ENCODE measurements at regions not wholly inside any gene's neighbourhood (a gene's known extent, or its start where the extent isn't known, plus 50 kb on each side); places are given as distances from the start of the nearest gene placed in this dataset.

DNA sequence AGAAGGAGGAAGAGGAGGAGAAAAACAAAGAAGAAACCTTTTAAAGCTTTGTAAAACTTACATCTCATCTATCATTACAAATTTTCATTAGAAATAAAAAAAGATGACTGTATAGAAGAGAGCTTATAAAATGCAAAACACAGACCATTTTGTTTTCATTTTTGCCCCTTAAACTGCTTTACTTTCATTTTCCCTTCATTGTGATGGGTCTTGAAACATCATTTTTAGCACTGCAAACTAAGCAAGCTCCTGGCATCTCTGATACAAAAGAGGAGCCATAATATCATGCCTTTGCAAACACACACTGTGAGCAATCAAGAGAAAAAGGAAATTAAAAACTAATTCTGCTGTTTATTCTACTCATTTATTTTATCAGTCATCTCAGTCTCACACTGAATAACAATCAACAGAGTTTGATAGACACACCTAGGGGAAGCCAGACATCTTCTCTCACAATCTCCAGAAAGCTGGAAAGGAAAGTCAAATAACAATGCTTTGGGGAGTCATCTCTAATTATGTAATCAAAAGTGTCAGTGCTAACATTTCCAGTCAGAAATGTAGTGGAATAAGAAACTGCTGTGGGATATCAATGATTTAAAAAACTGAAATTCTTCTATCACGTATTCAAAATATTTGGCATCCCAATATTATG, 467.7 kb upstream of the FAT3 start:
- WGBS (ENCODE audit: low lambda C conversion rate, missing lambda C conversion rate) = 83% methylated on average over 1 of the region's 1 CpG
- Histone ChIP-seq H3K4me3 (no peak overlapping the region), H3K27ac (no peak overlapping the region), H3K4me2 (no peak overlapping the region), H2AFZ (peak overlapping the region; percentile 8), H3K79me2 (no peaks in the 10 kb centered on the region), H3K9me2 (replicated peaks; ENCODE audit: insufficient read depth) (no peaks in the 10 kb centered on the region), H4K20me1 (ENCODE audit: insufficient read depth, poor library complexity, severe bottlenecking) (no peaks in the 10 kb centered on the region), H3K27me3 (no peaks in the 10 kb centered on the region), H3K36me3 (replicated peaks; ENCODE audit: insufficient read depth, low read depth) (no peaks in the 10 kb centered on the region), H3K9me3 (ENCODE audit: low read depth) (no peaks in the 10 kb centered on the region), H3K4me1 (ENCODE audit: insufficient read depth) (no peaks in the 10 kb centered on the region)
- no peak for DNase-seq (ENCODE audit: low spot score)
- no peak for TF ChIP-seq EZH2 (IDR thresholded peaks at IDR 0.05; ENCODE audit: borderline replicate concordance)

DNA sequence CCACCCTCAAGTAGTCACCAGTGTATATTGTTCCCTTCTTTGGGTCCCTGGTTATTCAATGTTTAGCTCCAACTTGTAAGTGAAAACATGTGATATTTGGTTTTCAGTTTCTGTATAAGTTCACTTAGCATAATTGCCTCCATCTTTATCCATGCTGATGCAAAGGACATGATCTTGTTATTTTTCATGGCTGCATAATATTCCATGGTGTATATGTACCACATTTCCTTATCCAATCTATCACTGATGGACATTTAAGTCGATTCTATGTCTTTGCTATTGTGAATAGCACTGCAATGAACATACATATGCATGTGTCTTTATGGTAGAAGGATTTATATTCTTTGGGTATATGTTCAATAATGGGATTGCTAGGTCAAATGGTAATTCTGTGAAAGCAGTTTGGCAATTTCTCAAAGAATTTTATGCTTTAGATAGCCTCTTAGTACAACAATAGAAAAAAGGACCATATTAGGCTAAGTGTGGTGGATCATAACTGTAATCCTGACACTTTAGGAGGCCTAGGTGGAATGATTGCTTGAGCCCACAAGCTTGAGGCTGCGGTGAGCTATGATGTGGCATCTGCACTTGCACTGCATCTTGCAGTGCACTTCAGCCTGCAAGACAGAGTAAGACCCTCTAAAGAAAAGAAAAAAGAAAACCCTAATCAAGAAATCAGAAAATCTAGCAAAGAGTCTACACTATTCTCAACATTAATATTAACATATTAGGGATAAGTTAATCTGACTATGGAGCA, 468.5 kb upstream of the FAT3 start:
- H4K20me1 ChIP-seq (ENCODE audit: insufficient read depth, poor library complexity, severe bottlenecking) = no peaks in the 10 kb centered on the region
- no peaks in the 10 kb centered on the region for H3K9me3 ChIP-seq (ENCODE audit: low read depth)
- 75% methylated on average over 2 of the region's 2 CpGs for WGBS (ENCODE audit: low lambda C conversion rate, missing lambda C conversion rate)
- H3K4me1 ChIP-seq (ENCODE audit: insufficient read depth) = no peaks in the 10 kb centered on the region
- no peak overlapping the region for H3K4me3 ChIP-seq
- TF ChIP-seq, protein P1, sequence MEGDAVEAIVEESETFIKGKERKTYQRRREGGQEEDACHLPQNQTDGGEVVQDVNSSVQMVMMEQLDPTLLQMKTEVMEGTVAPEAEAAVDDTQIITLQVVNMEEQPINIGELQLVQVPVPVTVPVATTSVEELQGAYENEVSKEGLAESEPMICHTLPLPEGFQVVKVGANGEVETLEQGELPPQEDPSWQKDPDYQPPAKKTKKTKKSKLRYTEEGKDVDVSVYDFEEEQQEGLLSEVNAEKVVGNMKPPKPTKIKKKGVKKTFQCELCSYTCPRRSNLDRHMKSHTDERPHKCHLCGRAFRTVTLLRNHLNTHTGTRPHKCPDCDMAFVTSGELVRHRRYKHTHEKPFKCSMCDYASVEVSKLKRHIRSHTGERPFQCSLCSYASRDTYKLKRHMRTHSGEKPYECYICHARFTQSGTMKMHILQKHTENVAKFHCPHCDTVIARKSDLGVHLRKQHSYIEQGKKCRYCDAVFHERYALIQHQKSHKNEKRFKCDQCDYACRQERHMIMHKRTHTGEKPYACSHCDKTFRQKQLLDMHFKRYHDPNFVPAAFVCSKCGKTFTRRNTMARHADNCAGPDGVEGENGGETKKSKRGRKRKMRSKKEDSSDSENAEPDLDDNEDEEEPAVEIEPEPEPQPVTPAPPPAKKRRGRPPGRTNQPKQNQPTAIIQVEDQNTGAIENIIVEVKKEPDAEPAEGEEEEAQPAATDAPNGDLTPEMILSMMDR (IDR thresholded peaks at IDR 0.05; ENCODE audit: poor library complexity) = no peak
- TF ChIP-seq EZH2 (IDR thresholded peaks at IDR 0.05; ENCODE audit: borderline replicate concordance) (no peak), EZH2phosphoT487 (IDR thresholded peaks at IDR 0.05; ENCODE audit: low read depth, severe bottlenecking, unreplicated experiment) (no peak)
- no peak overlapping the region for H3K4me2 ChIP-seq
- no peaks in the 10 kb centered on the region for H3K36me3 ChIP-seq (replicated peaks; ENCODE audit: insufficient read depth, low read depth)
- H3K27me3 ChIP-seq = no peaks in the 10 kb centered on the region
- no peak for DNase-seq (ENCODE audit: low spot score)
- no peaks in the 10 kb centered on the region for H3K9me2 ChIP-seq (replicated peaks; ENCODE audit: insufficient read depth)
- peak overlapping the region; percentile 8 for H2AFZ ChIP-seq
- H3K27ac ChIP-seq = no peak overlapping the region
- no peaks in the 10 kb centered on the region for H3K79me2 ChIP-seq

DNA sequence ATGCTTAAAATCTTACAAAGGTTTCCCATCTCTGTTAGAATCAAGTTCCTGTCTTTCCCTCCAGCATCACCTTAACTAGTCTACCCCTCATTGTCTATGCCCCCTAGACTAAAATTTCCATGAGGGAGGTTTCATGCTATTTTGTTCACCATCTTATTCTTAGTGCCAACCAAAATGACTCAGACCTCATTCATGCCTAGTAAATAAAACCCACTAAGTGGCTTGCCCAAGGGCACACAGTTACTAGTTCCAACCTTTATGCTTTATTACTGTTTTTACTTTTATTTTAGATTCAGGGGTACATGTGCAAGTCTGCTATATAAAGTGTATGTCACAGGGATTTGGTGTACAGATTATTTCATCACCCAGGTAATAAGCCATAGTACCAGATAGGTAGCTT, 469.1 kb upstream of the FAT3 start:
- H3K9me3 ChIP-seq (ENCODE audit: low read depth) = no peaks in the 10 kb centered on the region
- no peaks in the 10 kb centered on the region for H4K20me1 ChIP-seq (ENCODE audit: insufficient read depth, poor library complexity, severe bottlenecking)
- H2AFZ ChIP-seq = no peak overlapping the region
- TF ChIP-seq, protein P1 (IDR thresholded peaks at IDR 0.05; ENCODE audit: poor library complexity) = no peak
- TF ChIP-seq EZH2phosphoT487 (IDR thresholded peaks at IDR 0.05; ENCODE audit: low read depth, severe bottlenecking, unreplicated experiment) (no peak), EZH2 (IDR thresholded peaks at IDR 0.05; ENCODE audit: borderline replicate concordance) (no peak)
- DNase-seq (ENCODE audit: low spot score) = no peak
- no peak overlapping the region for H3K4me2 ChIP-seq
- H3K79me2 ChIP-seq = no peaks in the 10 kb centered on the region
- no peaks in the 10 kb centered on the region for H3K36me3 ChIP-seq (replicated peaks; ENCODE audit: insufficient read depth, low read depth)
- H3K9me2 ChIP-seq (replicated peaks; ENCODE audit: insufficient read depth) = no peaks in the 10 kb centered on the region
- H3K27ac ChIP-seq = no peak overlapping the region
- H3K4me1 ChIP-seq (ENCODE audit: insufficient read depth) = no peaks in the 10 kb centered on the region
- no peaks in the 10 kb centered on the region for H3K27me3 ChIP-seq
- H3K4me3 ChIP-seq = no peak overlapping the region

DNA sequence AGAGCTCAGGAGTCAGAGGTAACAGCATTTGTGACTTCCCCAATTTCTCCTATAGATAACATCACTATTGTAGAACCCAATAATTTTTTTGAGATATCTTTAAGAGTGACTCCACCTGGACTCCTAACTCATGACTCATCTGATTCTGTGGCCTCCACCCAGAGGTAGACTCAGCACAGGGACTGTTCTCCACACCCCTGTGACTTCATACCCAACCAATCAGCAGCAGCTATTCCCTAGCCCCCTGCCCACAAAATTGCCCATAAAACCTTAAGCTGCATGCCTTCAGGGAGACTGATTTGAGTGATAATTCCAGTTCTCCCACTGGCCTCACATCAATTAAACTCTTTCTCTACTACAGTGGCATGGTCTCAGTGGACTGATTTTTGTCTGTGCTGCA, 475.4 kb upstream of the FAT3 start:
- H3K4me3 ChIP-seq = no peak overlapping the region
- no peak for TF ChIP-seq EZH2phosphoT487 (IDR thresholded peaks at IDR 0.05; ENCODE audit: low read depth, severe bottlenecking, unreplicated experiment)
- no peak for TF ChIP-seq EZH2 (IDR thresholded peaks at IDR 0.05; ENCODE audit: borderline replicate concordance)
- TF ChIP-seq, protein P1 (IDR thresholded peaks at IDR 0.05; ENCODE audit: poor library complexity) = no peak
- no peaks in the 10 kb centered on the region for H3K36me3 ChIP-seq (replicated peaks; ENCODE audit: insufficient read depth, low read depth)
- H3K79me2 ChIP-seq = no peaks in the 10 kb centered on the region
- H4K20me1 ChIP-seq (ENCODE audit: insufficient read depth, poor library complexity, severe bottlenecking) = no peaks in the 10 kb centered on the region
- H3K27ac ChIP-seq = no peak overlapping the region
- DNase-seq (ENCODE audit: low spot score) = no peak
- H3K4me1 ChIP-seq (ENCODE audit: insufficient read depth) = no peaks in the 10 kb centered on the region
- H3K27me3 ChIP-seq = no peaks in the 10 kb centered on the region
- H3K4me2 ChIP-seq = no peak overlapping the region
- H3K9me2 ChIP-seq (replicated peaks; ENCODE audit: insufficient read depth) = no peaks in the 10 kb centered on the region
- H3K9me3 ChIP-seq (ENCODE audit: low read depth) = no peaks in the 10 kb centered on the region
- H2AFZ ChIP-seq = no peak overlapping the region

All from hepatocyte (in vitro differentiated cells).